ENCODE measurements at regions not wholly inside any gene's neighbourhood (a gene's known extent, or its start where the extent isn't known, plus 50 kb on each side); places are given as distances from the start of the nearest gene placed in this dataset.

DNA sequence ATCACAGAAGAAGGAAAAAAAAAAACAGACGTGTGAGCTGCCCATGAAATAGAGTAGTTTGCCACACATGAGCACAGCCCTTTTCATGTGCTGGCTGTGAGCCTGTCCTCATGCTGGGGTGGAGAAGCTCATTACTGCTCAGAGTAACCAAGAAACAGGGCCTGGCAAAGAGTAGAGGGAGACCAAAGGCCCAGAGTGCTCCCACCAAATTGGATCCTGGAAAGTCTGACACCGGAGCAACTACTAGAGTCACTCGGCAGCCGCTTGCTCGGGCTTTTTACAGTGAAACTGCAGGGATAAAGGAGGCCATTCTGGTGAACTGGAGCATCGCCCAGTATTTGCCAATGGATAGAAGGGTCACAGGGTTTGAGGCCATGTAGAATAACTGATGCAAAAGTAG, 64.4 kb upstream of the BARHL2 start:
- TF ChIP-seq KAT7 (CRISPR knock-in tag; IDR thresholded peaks at IDR 0.05; ENCODE audit: borderline replicate concordance), result no peak
- no peak for TF ChIP-seq GABPB1 (CRISPR knock-in tag; IDR thresholded peaks at IDR 0.05)
- TF ChIP-seq ZNF232 (CRISPR knock-in tag; IDR thresholded peaks at IDR 0.05), result no peak
- TF ChIP-seq ELF4 (CRISPR knock-in tag; IDR thresholded peaks at IDR 0.05; ENCODE audit: low read depth), result no peak
- TF ChIP-seq, protein P1, sequence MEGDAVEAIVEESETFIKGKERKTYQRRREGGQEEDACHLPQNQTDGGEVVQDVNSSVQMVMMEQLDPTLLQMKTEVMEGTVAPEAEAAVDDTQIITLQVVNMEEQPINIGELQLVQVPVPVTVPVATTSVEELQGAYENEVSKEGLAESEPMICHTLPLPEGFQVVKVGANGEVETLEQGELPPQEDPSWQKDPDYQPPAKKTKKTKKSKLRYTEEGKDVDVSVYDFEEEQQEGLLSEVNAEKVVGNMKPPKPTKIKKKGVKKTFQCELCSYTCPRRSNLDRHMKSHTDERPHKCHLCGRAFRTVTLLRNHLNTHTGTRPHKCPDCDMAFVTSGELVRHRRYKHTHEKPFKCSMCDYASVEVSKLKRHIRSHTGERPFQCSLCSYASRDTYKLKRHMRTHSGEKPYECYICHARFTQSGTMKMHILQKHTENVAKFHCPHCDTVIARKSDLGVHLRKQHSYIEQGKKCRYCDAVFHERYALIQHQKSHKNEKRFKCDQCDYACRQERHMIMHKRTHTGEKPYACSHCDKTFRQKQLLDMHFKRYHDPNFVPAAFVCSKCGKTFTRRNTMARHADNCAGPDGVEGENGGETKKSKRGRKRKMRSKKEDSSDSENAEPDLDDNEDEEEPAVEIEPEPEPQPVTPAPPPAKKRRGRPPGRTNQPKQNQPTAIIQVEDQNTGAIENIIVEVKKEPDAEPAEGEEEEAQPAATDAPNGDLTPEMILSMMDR (IDR thresholded peaks at IDR 0.05), result no peak
- TF ChIP-seq, protein P2, sequence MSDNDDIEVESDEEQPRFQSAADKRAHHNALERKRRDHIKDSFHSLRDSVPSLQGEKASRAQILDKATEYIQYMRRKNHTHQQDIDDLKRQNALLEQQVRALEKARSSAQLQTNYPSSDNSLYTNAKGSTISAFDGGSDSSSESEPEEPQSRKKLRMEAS (CRISPR knock-in tag; IDR thresholded peaks at IDR 0.05), result no peak
- TF ChIP-seq, protein P3, sequence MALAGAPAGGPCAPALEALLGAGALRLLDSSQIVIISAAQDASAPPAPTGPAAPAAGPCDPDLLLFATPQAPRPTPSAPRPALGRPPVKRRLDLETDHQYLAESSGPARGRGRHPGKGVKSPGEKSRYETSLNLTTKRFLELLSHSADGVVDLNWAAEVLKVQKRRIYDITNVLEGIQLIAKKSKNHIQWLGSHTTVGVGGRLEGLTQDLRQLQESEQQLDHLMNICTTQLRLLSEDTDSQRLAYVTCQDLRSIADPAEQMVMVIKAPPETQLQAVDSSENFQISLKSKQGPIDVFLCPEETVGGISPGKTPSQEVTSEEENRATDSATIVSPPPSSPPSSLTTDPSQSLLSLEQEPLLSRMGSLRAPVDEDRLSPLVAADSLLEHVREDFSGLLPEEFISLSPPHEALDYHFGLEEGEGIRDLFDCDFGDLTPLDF (CRISPR knock-in tag; IDR thresholded peaks at IDR 0.05), result no peak
- no peak for TF ChIP-seq CREB1 (CRISPR knock-in tag; IDR thresholded peaks at IDR 0.05)
- TF ChIP-seq, protein P4, sequence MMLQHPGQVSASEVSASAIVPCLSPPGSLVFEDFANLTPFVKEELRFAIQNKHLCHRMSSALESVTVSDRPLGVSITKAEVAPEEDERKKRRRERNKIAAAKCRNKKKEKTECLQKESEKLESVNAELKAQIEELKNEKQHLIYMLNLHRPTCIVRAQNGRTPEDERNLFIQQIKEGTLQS (CRISPR knock-in tag; conservative IDR thresholded peaks at IDR 0.05), result no peak
- TF ChIP-seq, protein P5, sequence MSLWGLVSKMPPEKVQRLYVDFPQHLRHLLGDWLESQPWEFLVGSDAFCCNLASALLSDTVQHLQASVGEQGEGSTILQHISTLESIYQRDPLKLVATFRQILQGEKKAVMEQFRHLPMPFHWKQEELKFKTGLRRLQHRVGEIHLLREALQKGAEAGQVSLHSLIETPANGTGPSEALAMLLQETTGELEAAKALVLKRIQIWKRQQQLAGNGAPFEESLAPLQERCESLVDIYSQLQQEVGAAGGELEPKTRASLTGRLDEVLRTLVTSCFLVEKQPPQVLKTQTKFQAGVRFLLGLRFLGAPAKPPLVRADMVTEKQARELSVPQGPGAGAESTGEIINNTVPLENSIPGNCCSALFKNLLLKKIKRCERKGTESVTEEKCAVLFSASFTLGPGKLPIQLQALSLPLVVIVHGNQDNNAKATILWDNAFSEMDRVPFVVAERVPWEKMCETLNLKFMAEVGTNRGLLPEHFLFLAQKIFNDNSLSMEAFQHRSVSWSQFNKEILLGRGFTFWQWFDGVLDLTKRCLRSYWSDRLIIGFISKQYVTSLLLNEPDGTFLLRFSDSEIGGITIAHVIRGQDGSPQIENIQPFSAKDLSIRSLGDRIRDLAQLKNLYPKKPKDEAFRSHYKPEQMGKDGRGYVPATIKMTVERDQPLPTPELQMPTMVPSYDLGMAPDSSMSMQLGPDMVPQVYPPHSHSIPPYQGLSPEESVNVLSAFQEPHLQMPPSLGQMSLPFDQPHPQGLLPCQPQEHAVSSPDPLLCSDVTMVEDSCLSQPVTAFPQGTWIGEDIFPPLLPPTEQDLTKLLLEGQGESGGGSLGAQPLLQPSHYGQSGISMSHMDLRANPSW (CRISPR knock-in tag; conservative IDR thresholded peaks at IDR 0.05; ENCODE audit: low read depth), result no peak
- TF ChIP-seq, protein P6, sequence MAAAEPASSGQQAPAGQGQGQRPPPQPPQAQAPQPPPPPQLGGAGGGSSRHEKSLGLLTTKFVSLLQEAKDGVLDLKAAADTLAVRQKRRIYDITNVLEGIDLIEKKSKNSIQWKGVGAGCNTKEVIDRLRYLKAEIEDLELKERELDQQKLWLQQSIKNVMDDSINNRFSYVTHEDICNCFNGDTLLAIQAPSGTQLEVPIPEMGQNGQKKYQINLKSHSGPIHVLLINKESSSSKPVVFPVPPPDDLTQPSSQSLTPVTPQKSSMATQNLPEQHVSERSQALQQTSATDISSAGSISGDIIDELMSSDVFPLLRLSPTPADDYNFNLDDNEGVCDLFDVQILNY (CRISPR knock-in tag; IDR thresholded peaks at IDR 0.05), result no peak
- TF ChIP-seq RELA (CRISPR knock-in tag; IDR thresholded peaks at IDR 0.05; ENCODE audit: borderline replicate concordance), result no peak
- TF ChIP-seq, protein P7, sequence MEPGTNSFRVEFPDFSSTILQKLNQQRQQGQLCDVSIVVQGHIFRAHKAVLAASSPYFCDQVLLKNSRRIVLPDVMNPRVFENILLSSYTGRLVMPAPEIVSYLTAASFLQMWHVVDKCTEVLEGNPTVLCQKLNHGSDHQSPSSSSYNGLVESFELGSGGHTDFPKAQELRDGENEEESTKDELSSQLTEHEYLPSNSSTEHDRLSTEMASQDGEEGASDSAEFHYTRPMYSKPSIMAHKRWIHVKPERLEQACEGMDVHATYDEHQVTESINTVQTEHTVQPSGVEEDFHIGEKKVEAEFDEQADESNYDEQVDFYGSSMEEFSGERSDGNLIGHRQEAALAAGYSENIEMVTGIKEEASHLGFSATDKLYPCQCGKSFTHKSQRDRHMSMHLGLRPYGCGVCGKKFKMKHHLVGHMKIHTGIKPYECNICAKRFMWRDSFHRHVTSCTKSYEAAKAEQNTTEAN (CRISPR knock-in tag; IDR thresholded peaks at IDR 0.05), result no peak
- TF ChIP-seq GRHL2 (CRISPR knock-in tag; IDR thresholded peaks at IDR 0.05; ENCODE audit: insufficient replicate concordance, severe bottlenecking), result no peak
